T1000 (cell line): ENCODE measurements at regions not wholly inside any gene's neighbourhood (a gene's known extent, or its start where the extent isn't known, plus 50 kb on each side); places are given as distances from the start of the nearest gene placed in this dataset.

Source experiments
- DNase-seq: peaks from one replicate; lab custom pipeline; 2025; ENCODE audit warnings: mixed read lengths; lab: John Stamatoyannopoulos, UW

- DNase-seq = no peak
Observed at GRCh38 chr10:125398270-125398669, 237.9 kb upstream of the CTBP2 start.

GRCh38 chr10:125397608-125398007 lies 237.2 kb upstream of the CTBP2 start:
- DNase-seq = no peak

DNA sequence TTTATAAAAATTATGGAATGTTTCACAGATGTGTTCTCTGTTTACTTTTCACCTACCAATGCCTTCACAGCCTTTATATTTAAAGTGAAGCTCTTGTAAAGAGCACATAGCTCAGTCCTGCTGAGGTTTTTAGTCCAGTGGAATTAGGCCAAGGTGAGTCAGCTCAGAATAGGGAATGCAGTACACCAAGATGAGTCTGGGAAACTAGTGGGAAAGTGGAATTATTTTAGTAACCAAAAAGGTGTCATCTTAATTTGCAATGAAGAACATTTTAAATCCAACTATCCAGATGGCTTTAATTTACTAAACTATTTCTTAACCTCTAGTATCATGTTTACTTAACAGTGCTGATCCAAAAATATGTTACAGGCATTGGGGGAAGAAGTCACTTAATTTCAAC lies 236.3 kb upstream of the CTBP2 start:
- no peak for DNase-seq

DNA sequence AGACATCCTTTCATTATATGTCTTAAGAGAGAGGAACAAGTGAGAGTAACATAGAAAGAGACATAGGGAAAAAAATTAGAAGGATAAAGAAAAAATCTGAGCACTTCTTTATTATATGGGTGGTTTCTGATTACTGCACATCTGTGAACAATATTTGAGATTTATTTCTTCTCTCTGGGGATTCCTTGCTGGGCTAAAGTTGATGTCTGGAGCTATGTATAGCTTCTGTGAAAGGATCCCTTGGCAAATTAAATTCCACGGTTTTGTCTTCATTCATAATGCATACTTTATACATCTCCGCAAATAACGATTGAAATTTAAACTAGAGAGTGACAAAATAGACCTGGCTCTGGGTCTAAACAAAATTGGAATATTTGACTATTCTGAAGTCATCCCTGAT lies 232.2 kb upstream of the CTBP2 start:
- DNase-seq = no peak

DNA sequence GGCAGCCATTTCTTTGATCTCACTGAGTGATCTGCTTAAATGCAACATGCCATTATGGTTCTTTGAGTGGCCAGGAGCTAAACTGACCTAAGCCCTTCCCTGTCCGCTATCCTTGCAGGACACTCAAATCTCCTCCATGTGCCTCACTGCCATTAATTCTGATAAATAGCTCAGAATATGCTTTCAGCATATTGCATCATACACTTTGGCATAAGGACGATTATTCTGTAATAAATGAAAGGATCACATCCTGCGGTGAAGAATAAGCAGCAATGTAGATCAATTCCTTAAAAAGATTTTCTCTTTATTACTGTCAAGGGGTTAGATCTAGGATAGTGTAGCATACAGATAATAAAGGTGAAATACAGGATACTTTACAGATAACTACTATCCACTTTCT lies 231.8 kb upstream of the CTBP2 start:
- DNase-seq = no peak

DNA sequence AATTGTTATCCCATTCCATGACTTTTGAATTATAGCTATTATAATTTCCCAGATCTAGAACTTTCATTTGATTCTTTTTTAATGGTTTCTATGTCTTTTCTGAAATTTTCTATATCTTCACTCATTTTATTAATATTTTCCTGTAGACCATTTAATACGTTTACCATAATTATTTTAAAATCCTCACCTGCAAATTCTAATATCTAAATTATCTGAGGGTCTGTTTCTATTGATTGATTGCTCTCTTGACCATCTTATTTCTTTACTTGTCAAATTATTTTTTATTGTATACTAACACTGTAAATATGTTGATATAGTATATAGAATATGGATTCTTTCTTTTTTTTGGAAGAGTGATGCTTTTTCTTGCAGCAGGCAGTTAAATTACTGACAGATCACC lies 229.3 kb upstream of the CTBP2 start:
- DNase-seq = no peak

GRCh38 chr10:125379592-125379991 lies 219.2 kb upstream of the CTBP2 start:
- DNase-seq = no peak

GRCh38 chr10:125377368-125377767 lies 217.0 kb upstream of the CTBP2 start:
- DNase-seq = no peak

DNA sequence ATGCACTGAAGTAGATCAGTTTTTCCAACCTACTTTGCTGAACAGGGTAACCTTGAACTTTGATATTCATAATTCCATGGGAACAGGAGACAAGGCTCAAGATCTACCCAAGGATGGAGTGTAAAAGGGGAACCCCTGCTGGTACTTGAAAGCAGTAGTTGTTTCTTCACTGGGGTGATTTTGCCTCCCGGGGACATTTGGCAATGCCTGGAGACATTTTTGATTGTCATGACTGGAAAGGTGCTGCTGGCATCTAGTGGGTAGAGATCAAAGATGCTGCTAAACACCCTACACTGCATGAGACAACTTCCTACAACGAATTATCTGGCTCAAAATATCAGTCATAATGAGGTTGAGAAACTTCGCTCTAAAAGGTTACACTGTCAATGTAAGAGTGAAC lies 214.8 kb upstream of the CTBP2 start:
- DNase-seq = no peak

DNA sequence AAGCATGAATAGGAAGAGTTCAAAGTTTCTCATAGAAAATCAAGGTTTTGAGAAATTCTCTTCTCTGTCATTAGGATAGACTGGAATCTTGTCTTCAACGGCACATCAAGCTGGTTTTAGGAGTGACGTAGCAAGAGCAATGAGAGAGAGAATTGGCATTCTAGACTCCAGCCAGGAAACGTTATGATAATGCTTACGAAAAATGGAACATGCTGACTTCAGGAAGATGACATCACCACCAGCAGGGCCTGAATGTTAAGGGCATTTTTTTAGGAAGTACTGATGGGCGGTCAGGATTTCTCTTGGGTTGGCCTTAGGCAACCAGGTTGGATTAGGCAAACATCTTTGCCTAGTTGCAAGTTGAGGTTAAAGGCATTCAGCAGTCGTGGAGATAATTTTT lies 213.2 kb upstream of the CTBP2 start:
- DNase-seq = no peak

GRCh38 chr10:125370578-125370977 lies 210.2 kb upstream of the CTBP2 start:
- DNase-seq = no peak

DNA sequence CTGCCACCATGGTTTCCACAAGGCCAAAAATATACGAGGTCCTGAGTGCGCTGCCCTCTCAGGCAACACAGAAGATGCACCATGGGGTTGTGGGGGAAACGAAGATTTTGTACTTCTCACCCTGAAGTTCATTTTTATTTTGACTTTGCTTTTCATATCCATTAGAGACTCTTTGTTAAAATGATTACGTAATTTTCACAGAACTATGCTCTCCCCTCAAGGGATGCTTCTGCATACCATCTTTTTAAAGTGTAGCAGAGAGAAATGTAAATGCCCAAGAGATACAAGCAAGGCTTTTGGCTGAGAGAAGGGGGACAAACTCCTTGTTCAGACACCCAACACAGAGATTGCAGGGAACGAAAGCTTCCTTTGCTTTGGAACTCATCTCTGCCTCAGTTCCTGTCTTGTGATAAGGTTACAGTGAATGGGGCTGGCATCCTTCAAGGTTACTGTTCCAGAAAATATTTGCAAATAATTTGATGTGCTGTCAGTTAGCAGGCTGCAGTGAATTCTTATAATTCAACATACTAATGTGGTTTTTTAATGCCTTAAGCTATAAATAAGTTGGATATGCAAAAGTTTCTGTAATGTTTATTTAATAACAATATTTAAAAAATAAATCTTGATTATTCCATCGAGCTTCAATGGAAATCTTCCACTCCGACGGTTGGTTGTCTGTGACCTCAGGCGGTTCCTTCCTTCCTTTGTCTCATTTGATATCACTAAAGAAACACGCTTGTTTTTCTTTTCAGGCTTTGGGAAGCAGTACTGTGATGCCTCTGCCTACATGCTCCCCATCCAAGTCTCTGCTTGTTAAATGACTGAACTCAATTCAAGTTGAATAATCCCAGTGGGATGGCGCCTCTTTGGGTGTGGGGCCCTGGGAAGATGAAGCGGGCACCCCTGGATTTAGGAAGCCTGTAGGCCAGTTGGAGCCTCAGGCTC lies 209.3 kb upstream of the CTBP2 start:
- no peak for DNase-seq

GRCh38 chr10:125368146-125368545 lies 207.8 kb upstream of the CTBP2 start:
- DNase-seq = no peak

- DNase-seq = no peak
Observed at GRCh38 chr10:125363791-125364190, 203.4 kb upstream of the CTBP2 start.

DNA sequence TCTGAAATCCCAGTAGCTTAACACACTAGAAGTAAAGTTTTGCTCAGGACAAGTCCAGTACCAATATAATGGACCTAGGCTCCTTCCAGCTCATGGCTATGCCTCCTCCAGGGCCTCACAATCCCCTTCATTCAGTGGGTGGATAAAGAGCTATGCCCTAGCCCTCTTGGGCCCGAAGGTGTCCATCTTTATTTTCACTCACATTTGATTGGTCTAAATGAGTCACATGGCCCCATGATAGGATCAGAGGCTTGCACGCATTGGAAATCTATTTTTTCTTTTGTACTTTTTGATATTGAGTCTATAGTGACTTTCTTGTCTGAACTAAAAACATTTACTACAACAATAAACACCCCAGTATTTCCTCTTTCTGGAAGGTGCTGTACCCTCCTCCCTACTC lies 202.6 kb upstream of the CTBP2 start:
- no peak for DNase-seq

- DNase-seq = no peak
Observed at GRCh38 chr10:125359401-125359800, 199.0 kb upstream of the CTBP2 start.

DNA sequence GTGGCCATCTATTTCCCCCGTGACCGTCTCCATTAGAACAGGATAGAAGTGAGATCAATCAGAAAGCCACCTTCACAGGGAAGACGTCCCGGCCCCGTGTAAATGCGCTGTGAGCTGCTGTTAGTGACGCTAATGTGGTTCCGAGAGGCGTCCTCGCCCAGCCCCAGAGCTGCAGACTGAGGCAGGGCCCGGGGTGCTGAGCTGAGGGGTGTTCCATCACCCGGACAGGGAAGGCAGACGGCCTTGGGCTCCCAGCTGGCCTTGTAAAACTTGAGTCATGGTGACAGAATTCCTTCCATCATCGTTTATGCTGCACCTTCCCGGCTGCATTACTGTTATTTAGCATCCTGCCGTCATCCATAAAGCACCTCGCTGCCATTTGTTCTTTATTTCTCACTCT lies 195.3 kb upstream of the CTBP2 start:
- no peak for DNase-seq

DNA sequence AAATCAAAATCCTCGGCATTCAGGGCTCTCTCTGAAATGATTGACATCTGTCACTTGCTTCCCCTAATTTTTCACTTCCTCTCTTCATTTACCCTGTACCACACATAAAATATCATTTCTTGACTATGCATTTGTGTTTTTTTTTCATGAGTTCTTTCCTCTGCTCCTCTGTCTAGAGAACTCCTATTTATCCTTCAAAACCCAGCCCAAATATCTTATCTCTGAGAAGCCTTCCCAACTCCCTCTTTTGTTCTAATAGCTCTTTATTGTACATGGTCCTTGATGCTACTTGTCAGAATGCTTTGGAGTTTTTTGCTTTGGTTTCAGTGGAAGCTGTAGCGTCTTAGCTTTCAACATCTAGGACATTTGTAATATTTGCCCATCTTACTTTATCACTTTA lies 190.2 kb upstream of the CTBP2 start:
- no peak for DNase-seq

GRCh38 chr10:125348536-125348935 lies 188.2 kb upstream of the CTBP2 start:
- DNase-seq = no peak

DNA sequence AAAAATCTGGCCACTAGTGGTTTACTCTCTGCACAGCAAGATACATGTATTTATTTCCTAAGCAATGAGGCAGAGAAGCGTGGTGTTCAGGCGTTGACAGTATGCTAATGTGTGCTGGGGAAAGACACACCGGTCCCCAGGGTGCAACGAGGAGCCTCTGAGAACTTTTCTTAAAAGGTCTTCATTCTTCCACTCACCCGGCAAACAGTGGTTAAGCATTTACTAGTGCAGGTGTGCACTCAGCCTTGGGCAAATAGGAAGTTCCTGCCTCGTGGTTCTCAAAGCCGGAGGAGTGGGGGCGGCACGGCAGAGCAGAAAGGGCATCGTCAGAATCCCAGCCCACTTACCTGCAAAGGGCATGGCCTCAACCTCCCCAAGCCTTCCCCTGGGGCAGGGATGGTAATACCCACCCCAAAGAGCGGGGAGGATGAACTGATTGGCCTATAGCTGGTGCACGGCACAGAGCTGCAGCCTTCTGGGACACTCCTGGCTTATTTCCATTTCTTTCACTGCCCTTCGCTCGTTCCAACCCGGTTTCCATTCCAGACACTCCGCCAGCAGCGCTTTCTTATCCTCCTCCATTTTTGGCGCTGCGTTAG lies 184.3 kb upstream of the CTBP2 start:
- DNase-seq = no peak

- DNase-seq = no peak
Observed at GRCh38 chr10:125343983-125344382, 183.6 kb upstream of the CTBP2 start.

DNA sequence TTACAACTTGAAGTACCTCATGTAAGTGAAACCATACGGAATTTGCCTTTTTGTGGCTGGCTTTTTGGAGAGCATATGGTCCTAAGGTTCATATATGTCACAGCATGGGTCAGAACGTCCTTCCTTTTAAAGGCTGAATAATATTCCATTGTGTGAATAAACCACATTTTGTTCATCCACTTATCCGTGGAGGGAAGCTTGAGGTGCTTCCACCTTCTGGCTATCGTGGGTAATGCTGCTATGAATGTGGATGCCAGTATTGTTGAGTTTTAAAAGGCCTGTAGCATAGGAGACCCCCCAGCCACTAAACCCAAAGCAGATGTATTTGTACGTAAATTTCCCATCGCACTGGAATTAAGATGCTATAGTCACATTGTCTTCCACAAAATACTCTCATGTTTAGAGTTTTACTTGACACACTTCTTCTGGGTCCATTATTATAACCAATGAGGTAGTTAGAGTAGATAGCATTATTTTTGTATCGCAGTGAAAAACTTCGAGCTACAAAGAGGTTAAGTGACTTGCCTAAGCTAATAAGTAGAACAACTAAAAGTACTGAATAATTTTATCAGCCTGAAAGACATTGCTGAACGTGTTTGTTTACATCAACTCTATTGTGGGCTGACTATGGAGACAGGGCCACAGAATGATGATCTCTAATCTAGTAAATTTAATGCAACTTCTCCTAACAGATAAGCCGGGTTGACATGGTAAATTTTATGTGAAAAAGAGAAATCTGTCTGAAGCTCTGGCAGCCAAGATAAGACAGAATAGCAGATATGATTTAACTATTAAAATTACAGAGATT lies 183.0 kb upstream of the CTBP2 start:
- DNase-seq = no peak

- no peak for DNase-seq
Observed at GRCh38 chr10:125341611-125342010, 181.2 kb upstream of the CTBP2 start.
